Breast epithelium (tissue), 4 donors: ENCODE measurements at regions not wholly inside any gene's neighbourhood (a gene's known extent, or its start where the extent isn't known, plus 50 kb on each side); places are given as distances from the start of the nearest gene placed in this dataset.
"Not testable (repeated sequence)": the region's sequence is repeated elsewhere in the genome, so short reads cannot be mapped to it uniquely, and the experiment has no call there.

Experiments
- DNase-seq, 2 donors: peaks; one replicate each; pipeline ENCODE4 v3.0.0-alpha.2; 2019; ENCODE audit warnings: low spot score in 2 of 2
- H3K27ac ChIP-seq, 2 donors: fragments of 200-600 bp; sonication (generic) in 1 of 2; one replicate each; pipeline ENCODE4 v1.5.1; 2016 to 2019; ENCODE audit warnings: mild to moderate bottlenecking in 1 of 2
- H3K27me3 ChIP-seq, 2 donors: fragments of 200-600 bp; sonication (generic) in 1 of 2; one replicate each; pipeline versions ENCODE4 v1.5.1 to v1.6.0; 2017 to 2019; ENCODE audit warnings: control low read depth in 1 of 2, mild to moderate bottlenecking in 1 of 2
- H3K36me3 ChIP-seq: fragments of 200-600 bp; one replicate; pipeline ENCODE4 v1.5.1; 2019
- H3K4me1 ChIP-seq, 2 donors: fragments of 200-600 bp; sonication (generic); one replicate each; pipeline ENCODE4 v1.5.1; 2016 to 2019; ENCODE audit warnings: control low read depth in 1 of 2
- H3K4me3 ChIP-seq, 3 donors: fragments of 200-600 bp; sonication (generic); 1 replicate in 2 of 3; 2 replicates in 1 of 3; pipeline ENCODE4 v1.5.1; 2016 to 2019; ENCODE audit warnings: mild to moderate bottlenecking in 3 of 3, moderate library complexity in 2 of 3
- H3K9me3 ChIP-seq, 2 donors: fragments of 200-600 bp; sonication (generic) in 1 of 2; one replicate each; pipeline ENCODE4 v1.5.1; 2016 to 2019; ENCODE audit warnings: control low read depth in 1 of 2
- CTCF ChIP-seq, 3 donors: fragments of 450-650 bp; IDR thresholded peaks; one replicate each; pipeline ENCODE4 v1.5.1; 2016 to 2017; ENCODE audit warnings: antibody characterized with exemption in 3 of 3, mild to moderate bottlenecking in 3 of 3, moderate library complexity in 3 of 3
- POLR2A ChIP-seq: fragments of 450-650 bp; IDR thresholded peaks from one replicate; pipeline ENCODE4 v1.6.1; 2016; ENCODE audit warnings: antibody characterized with exemption, mild to moderate bottlenecking, moderate library complexity
- POLR2AphosphoS5 ChIP-seq, 3 donors: sonication (generic); formaldehyde crosslinking; IDR thresholded peaks; one replicate each; pipeline ENCODE4 v1.6.1; 2017; ENCODE audit warnings: antibody characterized with exemption in 3 of 3
- intact Hi-C: fragments of 100-400 bp; cut with DNase I; formaldehyde crosslinking; loops from one replicate; pipeline ENCODE4 v1.15.1; 2023; ENCODE audit warnings: low total_unique reads

DNA sequence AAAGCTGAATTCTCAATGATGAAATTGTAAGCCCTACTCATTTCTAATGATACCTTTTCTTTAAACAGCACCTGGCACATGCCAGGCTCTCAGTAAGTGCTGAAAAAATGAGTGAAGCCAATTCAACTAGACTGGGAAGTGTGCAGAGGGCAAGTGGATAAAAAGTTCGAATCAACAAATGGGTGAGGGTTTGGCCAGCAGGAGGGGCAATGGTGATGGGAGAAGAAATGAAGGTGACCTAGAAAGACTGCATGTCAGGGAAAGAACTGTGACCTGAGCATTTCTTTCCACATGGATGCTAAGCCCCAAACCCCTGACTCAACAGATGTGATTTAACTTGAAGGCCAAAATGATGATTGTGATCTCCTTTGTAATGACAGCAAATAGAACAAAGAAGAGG, 54.6 kb downstream of the DKK1 start:
- no peak for DNase-seq
- no peak overlapping the region for H3K4me3 ChIP-seq
- H3K4me1 ChIP-seq: no peaks in the 10 kb centered on the region
- TF ChIP-seq POLR2A (no peak), CTCF (IDR thresholded peaks at IDR 0.05) (no peak), POLR2AphosphoS5 (IDR thresholded peaks at IDR 0.05) (no peak)
- no peak overlapping the region for H3K27ac ChIP-seq
- H3K27me3 ChIP-seq: no peaks in the 10 kb centered on the region
- intact Hi-C loops: no loop called here
- peaks cover 3% of the 10 kb centered on the region in 2 donors for H3K9me3 ChIP-seq
- H3K36me3 ChIP-seq: no peaks in the 10 kb centered on the region

DNA sequence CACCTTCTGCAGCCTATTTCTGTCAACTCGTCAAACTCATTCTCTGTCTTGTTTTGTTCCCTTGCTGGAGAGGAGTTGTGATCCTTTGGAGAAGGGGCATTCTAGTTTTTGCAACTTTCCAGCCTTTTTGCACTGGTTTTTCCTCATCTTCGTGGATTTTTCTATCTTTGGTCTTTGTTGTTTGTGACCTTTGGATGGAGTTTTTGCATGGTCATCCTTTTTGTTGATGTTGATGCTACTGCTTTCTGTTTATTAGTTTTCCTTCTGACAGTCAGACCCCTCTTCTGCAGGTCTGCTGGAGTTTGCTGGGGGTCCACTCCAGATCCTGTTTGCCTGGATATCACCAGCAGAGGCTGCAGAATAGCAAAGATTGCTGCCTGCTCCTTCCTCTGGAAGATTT, 60.1 kb downstream of the DKK1 start:
- H3K9me3 ChIP-seq, H3K4me3 ChIP-seq, H3K36me3 ChIP-seq, intact Hi-C loops, H3K4me1 ChIP-seq, DNase-seq, H3K27me3 ChIP-seq, H3K27ac ChIP-seq: not testable (repeated sequence)

DNA sequence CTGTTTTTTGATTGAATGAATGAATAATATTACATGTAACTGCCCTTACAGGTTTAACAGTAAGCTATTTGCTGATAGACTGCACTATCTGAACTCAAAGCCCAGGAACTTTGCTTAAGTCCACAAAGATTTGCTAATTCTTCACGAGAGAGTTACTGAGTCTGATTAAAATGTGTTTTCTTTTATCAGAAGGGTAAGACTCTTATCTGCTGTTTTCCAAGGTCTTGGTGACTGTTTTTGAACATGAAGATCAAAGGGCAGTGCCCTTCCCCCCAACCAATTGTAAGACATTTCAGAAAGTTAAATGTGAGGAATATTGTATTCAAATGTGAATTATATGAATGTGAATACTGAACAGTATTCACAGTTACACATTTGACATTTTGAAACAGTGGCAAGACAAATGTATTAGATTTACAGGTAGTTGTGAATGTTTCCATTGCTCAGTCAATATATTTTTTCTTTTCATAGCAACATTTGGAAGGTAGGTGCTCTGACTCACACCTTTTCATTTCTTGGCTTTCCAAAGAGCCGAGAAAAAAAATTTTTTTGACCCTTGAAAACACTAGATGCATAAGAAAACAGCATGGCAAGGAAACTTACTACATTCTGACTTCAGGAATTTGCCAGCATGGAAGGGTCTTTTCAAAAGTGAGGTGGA, 62.7 kb downstream of the DKK1 start:
- no peaks in the 10 kb centered on the region for H3K36me3 ChIP-seq
- H3K27me3 ChIP-seq: no peaks in the 10 kb centered on the region
- no peak overlapping the region for H3K4me3 ChIP-seq
- H3K4me1 ChIP-seq: no peaks in the 10 kb centered on the region
- H3K27ac ChIP-seq: no peak overlapping the region
- no peak for DNase-seq
- intact Hi-C loops: no loop called here
- TF ChIP-seq CTCF (IDR thresholded peaks at IDR 0.05) (no peak), POLR2A (no peak), POLR2AphosphoS5 (IDR thresholded peaks at IDR 0.05) (no peak)
- peaks cover 5 to 9% of the 10 kb centered on the region in 2 donors for H3K9me3 ChIP-seq

DNA sequence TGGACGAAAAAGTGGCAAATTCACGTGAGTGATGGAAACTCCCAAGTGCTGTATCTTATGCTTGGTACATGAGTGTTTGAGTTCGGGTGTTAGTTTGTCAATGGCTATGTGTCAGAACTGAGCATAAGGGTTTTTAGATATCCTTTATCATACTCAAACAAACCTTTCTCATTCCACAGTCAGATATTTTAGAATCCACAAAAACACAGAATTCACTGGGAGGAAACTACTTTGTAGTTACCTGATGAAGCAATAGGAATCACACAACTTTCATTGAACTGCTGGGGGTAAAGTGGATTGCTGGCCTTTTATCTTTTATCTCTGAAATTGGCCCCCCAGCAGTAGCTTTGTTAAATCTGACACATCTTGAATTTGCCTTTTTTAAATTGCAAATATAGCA, 64.0 kb downstream of the DKK1 start:
- intact Hi-C loops: no loop called here
- DNase-seq: no peak
- no peaks in the 10 kb centered on the region for H3K27me3 ChIP-seq
- H3K4me3 ChIP-seq: no peak overlapping the region
- H3K4me1 ChIP-seq: no peaks in the 10 kb centered on the region
- H3K9me3 ChIP-seq: peaks cover 5 to 9% of the 10 kb centered on the region in 2 donors
- TF ChIP-seq CTCF (IDR thresholded peaks at IDR 0.05) (no peak), POLR2A (no peak), POLR2AphosphoS5 (IDR thresholded peaks at IDR 0.05) (no peak)
- no peaks in the 10 kb centered on the region for H3K36me3 ChIP-seq
- H3K27ac ChIP-seq: no peak overlapping the region

DNA sequence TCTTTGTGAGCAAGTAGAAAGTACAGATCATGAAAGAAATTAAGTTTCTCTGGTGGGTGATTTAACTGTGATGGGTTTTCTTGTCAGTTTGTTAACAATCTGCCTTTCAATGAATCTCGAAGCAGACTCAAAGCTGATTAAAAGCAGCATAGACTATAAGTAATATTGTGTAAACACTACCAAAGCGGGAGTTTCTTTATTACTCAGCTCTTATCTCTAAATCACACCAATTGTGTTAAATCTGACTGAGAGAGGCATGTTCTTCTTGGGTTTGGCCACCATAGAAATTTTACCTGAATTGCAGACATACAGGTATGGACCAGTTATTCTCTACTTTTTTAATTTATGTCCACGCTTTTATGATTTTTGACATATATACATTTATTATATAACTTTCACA, 65.2 kb downstream of the DKK1 start:
- Histone ChIP-seq H3K4me3 (no peak overlapping the region), H3K4me1 (no peaks in the 10 kb centered on the region), H3K9me3 (peaks cover 5 to 9% of the 10 kb centered on the region in 2 donors), H3K36me3 (no peaks in the 10 kb centered on the region), H3K27ac (no peak overlapping the region), H3K27me3 (no peaks in the 10 kb centered on the region)
- no peak for TF ChIP-seq POLR2AphosphoS5 (IDR thresholded peaks at IDR 0.05)
- no peak for TF ChIP-seq CTCF (IDR thresholded peaks at IDR 0.05)
- TF ChIP-seq POLR2A: no peak
- DNase-seq: no peak
- intact Hi-C loops: no loop called here

- no peaks in the 10 kb centered on the region for H3K27me3 ChIP-seq
- TF ChIP-seq POLR2A (no peak), CTCF (IDR thresholded peaks at IDR 0.05) (no peak), POLR2AphosphoS5 (IDR thresholded peaks at IDR 0.05) (no peak)
- no peak overlapping the region for H3K4me3 ChIP-seq
- H3K27ac ChIP-seq: no peak overlapping the region
- intact Hi-C loops: no loop called here
- no peaks in the 10 kb centered on the region for H3K36me3 ChIP-seq
- no peak for DNase-seq
- H3K4me1 ChIP-seq: no peaks in the 10 kb centered on the region
- H3K9me3 ChIP-seq: no peaks in the 10 kb centered on the region
Measured at GRCh38 chr10:52383088-52383487, 69.0 kb downstream of the DKK1 start.
